ENCODE measurements at regions not wholly inside any gene's neighbourhood (a gene's known extent, or its start where the extent isn't known, plus 50 kb on each side); places are given as distances from the start of the nearest gene placed in this dataset.

- TF ChIP-seq, protein P1, sequence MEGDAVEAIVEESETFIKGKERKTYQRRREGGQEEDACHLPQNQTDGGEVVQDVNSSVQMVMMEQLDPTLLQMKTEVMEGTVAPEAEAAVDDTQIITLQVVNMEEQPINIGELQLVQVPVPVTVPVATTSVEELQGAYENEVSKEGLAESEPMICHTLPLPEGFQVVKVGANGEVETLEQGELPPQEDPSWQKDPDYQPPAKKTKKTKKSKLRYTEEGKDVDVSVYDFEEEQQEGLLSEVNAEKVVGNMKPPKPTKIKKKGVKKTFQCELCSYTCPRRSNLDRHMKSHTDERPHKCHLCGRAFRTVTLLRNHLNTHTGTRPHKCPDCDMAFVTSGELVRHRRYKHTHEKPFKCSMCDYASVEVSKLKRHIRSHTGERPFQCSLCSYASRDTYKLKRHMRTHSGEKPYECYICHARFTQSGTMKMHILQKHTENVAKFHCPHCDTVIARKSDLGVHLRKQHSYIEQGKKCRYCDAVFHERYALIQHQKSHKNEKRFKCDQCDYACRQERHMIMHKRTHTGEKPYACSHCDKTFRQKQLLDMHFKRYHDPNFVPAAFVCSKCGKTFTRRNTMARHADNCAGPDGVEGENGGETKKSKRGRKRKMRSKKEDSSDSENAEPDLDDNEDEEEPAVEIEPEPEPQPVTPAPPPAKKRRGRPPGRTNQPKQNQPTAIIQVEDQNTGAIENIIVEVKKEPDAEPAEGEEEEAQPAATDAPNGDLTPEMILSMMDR (IDR thresholded peaks at IDR 0.05; ENCODE audit: low read depth, low read length, poor library complexity, severe bottlenecking): no peak
- no peak for TF ChIP-seq EZH2phosphoT487 (IDR thresholded peaks at IDR 0.05; ENCODE audit: borderline replicate concordance, low read length)
Measured at GRCh38 chr4:141376769-141377168, 156.1 kb downstream of the ZNF330 start.
